ENCODE measurements at regions not wholly inside any gene's neighbourhood (a gene's known extent, or its start where the extent isn't known, plus 50 kb on each side); places are given as distances from the start of the nearest gene placed in this dataset.

DNA sequence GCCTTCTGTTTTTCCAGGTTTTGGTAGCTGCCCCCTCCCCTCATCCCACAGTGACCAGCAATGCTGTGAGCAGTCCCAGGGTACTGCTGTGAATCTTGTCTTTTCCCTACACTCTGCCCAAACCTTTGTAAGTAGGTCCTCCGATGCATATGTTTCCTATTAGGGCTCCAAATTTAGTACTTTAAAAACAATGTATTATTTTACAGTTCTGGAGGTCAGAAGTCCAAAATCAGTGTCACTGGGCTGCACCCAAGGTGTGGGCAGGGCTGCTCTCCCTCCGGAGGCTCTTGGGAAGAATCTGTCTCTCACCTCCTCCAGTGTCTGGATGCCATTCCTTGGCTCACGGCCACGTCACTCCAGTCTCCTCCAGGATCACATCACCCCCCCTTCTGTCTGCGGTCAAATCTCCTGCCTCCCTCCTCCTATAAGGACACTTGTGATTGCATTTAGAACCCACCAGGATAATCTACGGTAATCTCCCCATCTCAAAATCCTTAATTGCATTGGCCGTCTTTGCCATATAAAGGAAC is 208.5 kb downstream of the SH3BP4 start:
- DNase-seq (ENCODE audit: low spot score), result no peak

DNA sequence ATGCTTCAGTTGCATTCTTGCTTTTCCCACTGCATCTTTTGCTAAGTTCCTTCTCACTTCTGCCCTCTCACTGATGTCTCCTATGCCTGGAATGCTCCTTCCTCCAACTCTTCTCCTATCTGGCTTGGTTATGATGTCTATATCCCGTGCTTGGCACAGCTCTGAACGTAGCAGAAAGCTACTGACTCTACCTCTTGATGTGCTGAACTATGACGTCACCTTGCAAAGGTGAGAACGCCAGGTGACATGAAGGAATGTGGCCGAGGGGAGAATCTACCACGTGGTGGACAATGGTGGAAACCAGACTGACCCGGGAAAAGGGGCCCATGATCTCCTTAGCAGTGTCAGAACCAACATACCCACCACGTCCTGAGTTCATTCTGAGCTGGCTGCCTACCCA is 209.7 kb downstream of the SH3BP4 start:
- TF ChIP-seq, protein P1, sequence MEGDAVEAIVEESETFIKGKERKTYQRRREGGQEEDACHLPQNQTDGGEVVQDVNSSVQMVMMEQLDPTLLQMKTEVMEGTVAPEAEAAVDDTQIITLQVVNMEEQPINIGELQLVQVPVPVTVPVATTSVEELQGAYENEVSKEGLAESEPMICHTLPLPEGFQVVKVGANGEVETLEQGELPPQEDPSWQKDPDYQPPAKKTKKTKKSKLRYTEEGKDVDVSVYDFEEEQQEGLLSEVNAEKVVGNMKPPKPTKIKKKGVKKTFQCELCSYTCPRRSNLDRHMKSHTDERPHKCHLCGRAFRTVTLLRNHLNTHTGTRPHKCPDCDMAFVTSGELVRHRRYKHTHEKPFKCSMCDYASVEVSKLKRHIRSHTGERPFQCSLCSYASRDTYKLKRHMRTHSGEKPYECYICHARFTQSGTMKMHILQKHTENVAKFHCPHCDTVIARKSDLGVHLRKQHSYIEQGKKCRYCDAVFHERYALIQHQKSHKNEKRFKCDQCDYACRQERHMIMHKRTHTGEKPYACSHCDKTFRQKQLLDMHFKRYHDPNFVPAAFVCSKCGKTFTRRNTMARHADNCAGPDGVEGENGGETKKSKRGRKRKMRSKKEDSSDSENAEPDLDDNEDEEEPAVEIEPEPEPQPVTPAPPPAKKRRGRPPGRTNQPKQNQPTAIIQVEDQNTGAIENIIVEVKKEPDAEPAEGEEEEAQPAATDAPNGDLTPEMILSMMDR (IDR thresholded peaks at IDR 0.05; ENCODE audit: extremely low read depth, missing control alignments), result no peak

More for the DNA sequence above, 208.5 kb downstream of the SH3BP4 start:
- TF ChIP-seq, protein P1 (IDR thresholded peaks at IDR 0.05; ENCODE audit: extremely low read depth, missing control alignments), result no peak

DNA sequence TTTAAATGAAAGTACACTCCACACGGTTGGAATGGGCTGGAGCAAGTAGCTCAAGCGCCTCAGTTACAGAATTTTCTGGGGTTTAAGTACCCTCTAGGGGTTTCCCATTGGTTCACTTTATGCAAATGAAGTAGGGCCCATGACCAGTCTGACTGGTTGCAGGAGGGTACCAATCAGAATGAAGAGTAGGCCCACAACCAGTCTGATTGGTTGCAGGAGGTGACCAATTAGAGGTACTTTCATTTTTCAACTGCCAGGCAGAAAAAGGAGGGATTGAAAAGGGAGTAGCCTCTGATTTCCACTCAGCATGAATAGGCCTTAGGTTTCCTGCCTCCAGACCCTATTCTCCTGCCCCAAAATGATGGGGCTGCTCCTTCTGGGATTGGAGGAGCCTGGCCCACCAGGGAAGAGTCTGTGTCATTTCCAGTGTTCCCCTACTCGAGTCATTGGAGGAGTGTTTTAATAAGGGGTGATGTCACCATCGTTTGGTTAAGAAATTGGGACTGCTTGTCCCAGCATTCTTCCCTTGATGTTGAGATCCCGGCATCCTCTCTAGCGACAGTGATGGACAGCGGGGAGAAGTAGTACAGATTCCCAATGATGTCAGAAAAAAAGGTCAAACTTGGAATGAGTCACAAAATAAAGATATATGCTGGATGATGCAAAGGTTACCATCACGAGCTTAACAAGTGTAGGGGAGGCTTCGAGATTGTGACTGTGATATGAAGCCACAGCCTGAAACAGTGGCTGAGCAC is 210.4 kb downstream of the SH3BP4 start:
- TF ChIP-seq, protein P1 (IDR thresholded peaks at IDR 0.05; ENCODE audit: extremely low read depth, missing control alignments), result no peak
- no peak for DNase-seq (ENCODE audit: low spot score)

More for the DNA sequence above, 209.7 kb downstream of the SH3BP4 start:
- DNase-seq (ENCODE audit: low spot score), result no peak

DNA sequence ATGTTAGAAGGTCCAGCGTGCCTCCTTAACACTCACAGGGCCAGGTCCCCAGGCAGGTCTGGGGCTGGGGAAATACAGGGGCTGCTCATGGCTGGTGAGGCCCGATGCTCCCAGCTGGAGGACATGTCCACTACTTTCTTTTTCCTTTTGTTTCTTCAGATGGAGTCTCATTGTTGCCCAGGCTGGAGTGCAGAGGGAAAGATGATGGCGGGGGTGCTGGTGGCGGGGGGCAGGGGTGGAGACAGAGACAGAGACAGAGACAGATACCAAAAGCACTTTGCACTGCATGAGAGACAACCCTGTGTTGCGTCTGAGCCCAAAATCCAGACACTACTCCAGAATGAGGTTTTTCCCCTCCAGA is 211.0 kb downstream of the SH3BP4 start:
- TF ChIP-seq, protein P1 (IDR thresholded peaks at IDR 0.05; ENCODE audit: extremely low read depth, missing control alignments), result no peak
- no peak for DNase-seq (ENCODE audit: low spot score)

DNA sequence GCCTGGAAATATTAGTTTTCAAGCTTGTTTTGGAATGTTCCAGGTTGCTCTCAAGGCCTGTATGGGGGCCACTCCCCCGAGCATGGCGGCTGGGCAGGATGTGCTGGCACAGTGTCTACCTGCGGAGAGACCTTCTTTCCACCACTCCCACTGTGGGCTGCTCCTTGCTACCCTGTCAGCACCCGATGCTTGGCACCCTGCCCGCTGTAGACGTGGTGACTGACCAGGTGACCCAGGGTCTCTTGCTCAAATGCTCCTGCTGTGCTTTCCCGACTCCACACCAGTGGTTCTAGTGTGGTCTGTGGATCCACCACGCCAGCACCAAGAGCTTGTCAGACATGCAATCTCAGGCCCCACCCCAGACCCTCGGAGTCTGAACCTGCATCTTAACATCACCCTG is 213.3 kb downstream of the SH3BP4 start:
- no peak for DNase-seq (ENCODE audit: low spot score)
- TF ChIP-seq, protein P1 (IDR thresholded peaks at IDR 0.05; ENCODE audit: extremely low read depth, missing control alignments), result no peak

DNA sequence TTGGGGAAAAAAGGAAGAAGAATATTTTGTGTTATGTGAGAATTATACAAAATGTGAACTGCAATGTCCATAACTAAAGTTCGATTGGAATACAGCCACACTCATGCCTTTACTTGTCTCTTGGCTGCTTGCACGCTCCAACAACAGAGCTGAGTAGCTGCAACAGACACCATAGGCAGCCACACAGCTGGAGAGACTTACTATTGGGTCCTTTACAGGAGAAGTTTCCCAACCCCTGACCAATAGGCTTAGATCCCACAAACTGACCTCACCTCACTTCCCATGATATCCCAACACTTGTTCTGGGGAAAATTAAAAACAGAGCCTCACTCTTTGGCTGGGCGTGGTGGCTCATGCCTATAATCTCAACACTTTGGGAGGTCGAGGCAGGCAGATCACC is 213.8 kb downstream of the SH3BP4 start:
- TF ChIP-seq, protein P1 (IDR thresholded peaks at IDR 0.05; ENCODE audit: extremely low read depth, missing control alignments), result no peak
- no peak for DNase-seq (ENCODE audit: low spot score)

DNA sequence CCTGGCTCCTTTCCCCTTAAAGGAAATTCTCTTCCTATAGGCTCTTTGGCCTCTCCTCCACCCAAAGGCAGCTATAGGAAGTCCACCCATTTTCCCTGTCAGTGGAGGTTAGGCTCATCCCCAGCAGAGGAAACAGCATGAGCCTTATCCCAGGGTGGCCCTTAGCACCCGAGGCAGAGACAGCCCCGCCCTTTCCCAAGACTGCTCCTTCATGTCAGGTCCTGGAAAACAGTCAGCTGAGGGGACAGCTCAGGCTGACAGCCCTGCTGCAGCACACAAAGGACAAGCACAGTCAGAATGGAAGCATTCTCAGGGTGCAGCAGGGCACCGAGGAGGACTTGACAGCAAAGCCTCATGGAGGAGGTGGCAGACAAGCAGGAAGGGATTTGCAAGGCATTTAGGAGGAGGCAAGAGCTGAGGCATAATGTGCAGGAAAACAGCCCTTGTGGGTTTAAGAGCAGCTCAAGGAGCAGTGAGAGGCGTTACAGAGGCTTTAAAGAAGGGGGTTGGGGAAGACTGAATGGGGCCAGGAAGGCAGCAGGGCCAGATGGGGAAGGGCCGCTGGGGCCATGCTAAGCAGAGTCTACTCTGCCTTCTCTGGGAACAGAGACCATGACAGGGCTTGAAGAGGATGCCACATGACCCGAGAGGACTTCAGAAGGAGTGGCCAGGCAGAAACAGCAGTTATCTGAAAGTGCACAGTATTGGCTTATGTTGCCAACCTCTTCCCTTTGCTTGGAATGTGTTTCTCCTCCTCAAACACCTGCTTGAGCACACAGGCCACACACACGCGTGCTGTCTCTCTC is 216.6 kb downstream of the SH3BP4 start:
- no peak for DNase-seq (ENCODE audit: low spot score)
- TF ChIP-seq, protein P1 (IDR thresholded peaks at IDR 0.05; ENCODE audit: extremely low read depth, missing control alignments), result no peak
